Mesenchymal stem cell (in vitro differentiated cells and primary cell): ENCODE measurements at regions not wholly inside any gene's neighbourhood (a gene's known extent, or its start where the extent isn't known, plus 50 kb on each side); places are given as distances from the start of the nearest gene placed in this dataset.
A peak's percentile ranks its signal among the peaks of the same experiment; 100 is the strongest.

Source experiments
- DNase-seq: peaks from one replicate; pipeline ENCODE4 v3.0.0-alpha.2; 2013
- H2AFZ ChIP-seq: one replicate; pipeline ENCODE4 v1.6.1; 2013; ENCODE audit warnings: low read depth, mild to moderate bottlenecking, control low read depth, inconsistent platforms, low read length, moderate library complexity
- H2AK5ac ChIP-seq: 2 replicates; pipeline ENCODE4 v1.6.1; 2013; ENCODE audit warnings: low read length, moderate library complexity, mild to moderate bottlenecking, inconsistent platforms; ENCODE audit not compliant: severe bottlenecking
- H2BK120ac ChIP-seq: one replicate; pipeline ENCODE4 v1.6.1; 2013; ENCODE audit warnings: low read depth, mild to moderate bottlenecking, inconsistent platforms, low read length, moderate library complexity
- H2BK12ac ChIP-seq, 2 experiments: one replicate each; pipeline ENCODE4 v1.6.1; 2013; ENCODE audit warnings: inconsistent platforms in 2 of 2, low read length in 2 of 2, mild to moderate bottlenecking in 2 of 2, moderate library complexity in 2 of 2, control low read depth in 1 of 2
- H2BK15ac ChIP-seq: one replicate; pipeline ENCODE4 v1.6.1; 2013; ENCODE audit warnings: mild to moderate bottlenecking, low read depth, inconsistent platforms; ENCODE audit not compliant: poor library complexity, severe bottlenecking
- H2BK5ac ChIP-seq: 2 replicates; pipeline ENCODE4 v1.6.1; 2013; ENCODE audit warnings: low read depth, mild to moderate bottlenecking, low read length, control low read depth, inconsistent platforms; ENCODE audit not compliant: poor library complexity, severe bottlenecking
- H3K14ac ChIP-seq, 2 experiments: one replicate each; pipeline ENCODE4 v1.6.1; 2013; ENCODE audit warnings: inconsistent platforms in 2 of 2, low read length in 2 of 2, control low read depth in 1 of 2, mild to moderate bottlenecking in 1 of 2, moderate library complexity in 1 of 2
- H3K18ac ChIP-seq, 2 experiments: one replicate each; pipeline ENCODE4 v1.6.1; 2013; ENCODE audit warnings: inconsistent platforms in 2 of 2, low read length in 2 of 2, control low read depth in 1 of 2, low read depth in 1 of 2, mild to moderate bottlenecking in 1 of 2
- H3K23ac ChIP-seq, 2 experiments: one replicate each; pipeline ENCODE4 v1.6.1; 2013; ENCODE audit warnings: inconsistent platforms in 2 of 2, low read length in 2 of 2, mild to moderate bottlenecking in 2 of 2, moderate library complexity in 2 of 2, control low read depth in 1 of 2
- H3K27ac ChIP-seq: 2 replicates; pipeline ENCODE4 v1.5.1; 2013; ENCODE audit warnings: mild to moderate bottlenecking, moderate library complexity, low read length, control low read depth, inconsistent platforms; ENCODE audit not compliant: poor library complexity, severe bottlenecking
- H3K27me3 ChIP-seq, 2 experiments: 2 replicates each; pipeline versions ENCODE4 v1.6.1 to v1.7.0; 2013; ENCODE audit warnings: low read length in 2 of 2, mild to moderate bottlenecking in 2 of 2, moderate library complexity in 2 of 2, control low read depth in 1 of 2, inconsistent platforms in 1 of 2; ENCODE audit not compliant: control insufficient read depth in 1 of 2, insufficient read depth in 1 of 2
- H3K36me3 ChIP-seq, 2 experiments: 2 replicates each; pipeline versions ENCODE4 v1.6.1 to v1.7.0; 2013; ENCODE audit warnings: low read length in 2 of 2, control low read depth in 1 of 2, inconsistent platforms in 1 of 2, low read depth in 1 of 2, mild to moderate bottlenecking in 1 of 2; ENCODE audit not compliant: insufficient read depth in 2 of 2, control insufficient read depth in 1 of 2
- H3K4ac ChIP-seq, 2 experiments: one replicate each; pipeline ENCODE4 v1.6.1; 2013; ENCODE audit warnings: inconsistent platforms in 2 of 2, low read length in 2 of 2, mild to moderate bottlenecking in 2 of 2, moderate library complexity in 2 of 2, control low read depth in 1 of 2, low read depth in 1 of 2
- H3K4me1 ChIP-seq: 2 replicates; pipeline ENCODE4 v1.6.1; 2013; ENCODE audit warnings: low read depth, low read length, control low read depth; ENCODE audit not compliant: control insufficient read depth, insufficient read depth
- H3K4me2 ChIP-seq: 2 replicates; pipeline ENCODE4 v1.6.1; 2013; ENCODE audit warnings: low read length, mild to moderate bottlenecking, inconsistent platforms; ENCODE audit not compliant: poor library complexity, severe bottlenecking
- H3K4me3 ChIP-seq, 2 experiments: 2 replicates each; pipeline versions ENCODE4 v1.5.1 to v1.7.0; 2013; ENCODE audit warnings: low read length in 2 of 2, mild to moderate bottlenecking in 2 of 2, control low read depth in 1 of 2, low read depth in 1 of 2; ENCODE audit not compliant: insufficient read depth in 1 of 2
- H3K79me1 ChIP-seq: replicated peaks from 2 replicates; pipeline ENCODE4 v1.6.1; 2013; ENCODE audit warnings: mild to moderate bottlenecking, control low read depth, low read length, inconsistent platforms; ENCODE audit not compliant: poor library complexity, severe bottlenecking
- H3K9ac ChIP-seq: 2 replicates; pipeline ENCODE4 v1.7.0; 2013; ENCODE audit warnings: mild to moderate bottlenecking, low read length, moderate library complexity
- H3K9me3 ChIP-seq: 2 replicates; pipeline ENCODE4 v1.7.0; 2013; ENCODE audit warnings: mild to moderate bottlenecking, low read length; ENCODE audit not compliant: control insufficient read depth
- H4K8ac ChIP-seq: one replicate; pipeline ENCODE4 v1.6.1; 2013; ENCODE audit warnings: inconsistent platforms, mild to moderate bottlenecking, low read length, moderate library complexity
- H4K91ac ChIP-seq: one replicate; pipeline ENCODE4 v1.6.1; 2013; ENCODE audit warnings: mild to moderate bottlenecking, low read length, inconsistent platforms
- WGBS: methylation state at CpG from one replicate; pipeline ENCODE4 v1.1.7; 2013; ENCODE audit warnings: mixed read lengths; 5-methylcytosine and 5-hydroxymethylcytosine counted together

GRCh38 chr1:238985312-238985711, 401.1 kb upstream of the CHRM3 start:
- WGBS: 100% methylated on average over 1 of the region's 2 CpGs

GRCh38 chr1:238982736-238983135, 403.6 kb upstream of the CHRM3 start:
- Histone ChIP-seq H3K4ac (no peak overlapping the region), H3K4me2 (no peak overlapping the region), H2BK15ac (no peak overlapping the region), H3K27me3 (no peaks in the 10 kb centered on the region), H3K23ac (no peak overlapping the region), H3K36me3 (no peaks in the 10 kb centered on the region), H3K18ac (no peak overlapping the region), H3K9ac (no peak overlapping the region), H3K27ac (no peak overlapping the region), H4K8ac (no peak overlapping the region), H2BK12ac (no peak overlapping the region), H2AFZ (no peak overlapping the region), H2BK120ac (no peak overlapping the region), H4K91ac (no peak overlapping the region), H3K79me1 (no peaks in the 10 kb centered on the region), H2AK5ac (no peak overlapping the region), H2BK5ac (no peak overlapping the region), H3K9me3 (peaks cover 9% of the 10 kb centered on the region), H3K14ac (no peak overlapping the region), H3K4me3 (no peak overlapping the region), H3K4me1 (no peaks in the 10 kb centered on the region)
- peak; percentile 53 for DNase-seq
- WGBS: 25% methylated on average over 5 of the region's 5 CpGs

More at GRCh38 chr1:238985312-238985711, 401.1 kb upstream of the CHRM3 start:
- Histone ChIP-seq H2BK5ac (no peak overlapping the region), H2AK5ac (no peak overlapping the region), H3K4me3 (no peak overlapping the region), H2AFZ (no peak overlapping the region), H3K23ac (no peak overlapping the region), H3K4ac (no peak overlapping the region), H2BK12ac (no peak overlapping the region), H2BK120ac (no peak overlapping the region), H3K4me2 (no peak overlapping the region), H4K8ac (no peak overlapping the region), H3K4me1 (no peaks in the 10 kb centered on the region), H2BK15ac (no peak overlapping the region), H3K36me3 (no peaks in the 10 kb centered on the region), H3K18ac (no peak overlapping the region), H3K9me3 (peaks cover 11% of the 10 kb centered on the region), H3K79me1 (no peaks in the 10 kb centered on the region), H4K91ac (no peak overlapping the region), H3K27me3 (no peaks in the 10 kb centered on the region), H3K9ac (no peak overlapping the region), H3K14ac (no peak overlapping the region), H3K27ac (no peak overlapping the region)
- no peak for DNase-seq

DNA sequence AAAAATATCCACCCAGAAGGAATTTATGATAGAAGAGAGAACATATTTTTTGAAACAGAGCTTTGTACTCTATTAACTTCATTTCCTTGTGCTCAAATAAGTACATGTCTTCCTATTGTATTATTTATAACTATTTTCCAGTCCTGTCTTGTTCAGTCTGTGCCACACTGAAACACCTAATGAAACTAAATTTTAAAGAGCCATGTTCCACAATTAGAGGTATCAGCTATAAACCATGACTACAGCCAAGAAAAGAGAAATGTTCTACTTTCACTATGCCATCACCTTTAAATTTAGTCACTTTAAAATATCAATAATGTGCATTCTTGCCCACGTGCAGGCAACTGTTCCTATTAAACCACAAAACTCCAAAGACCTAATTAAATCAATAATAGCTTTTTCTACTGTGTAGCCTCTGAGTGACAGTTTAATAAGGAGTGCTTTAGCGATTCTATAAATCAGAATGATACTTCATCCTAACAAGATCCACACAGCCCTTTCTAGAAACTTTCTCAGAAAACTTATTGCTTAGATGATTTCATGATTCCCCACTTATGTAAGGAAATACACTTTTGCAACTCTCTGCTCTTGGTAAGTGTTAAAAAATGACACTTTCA, 404.9 kb upstream of the CHRM3 start:
- Histone ChIP-seq H3K36me3 (no peaks in the 10 kb centered on the region), H3K9me3 (peaks cover 6% of the 10 kb centered on the region), H2AK5ac (no peak overlapping the region), H3K4me3 (no peak overlapping the region), H4K8ac (no peak overlapping the region), H2BK5ac (no peak overlapping the region), H3K18ac (no peak overlapping the region), H3K14ac (no peak overlapping the region), H3K27me3 (no peaks in the 10 kb centered on the region), H3K4ac (no peak overlapping the region), H3K27ac (no peak overlapping the region), H2BK15ac (no peak overlapping the region), H2AFZ (no peak overlapping the region), H2BK120ac (no peak overlapping the region), H3K79me1 (no peaks in the 10 kb centered on the region), H3K23ac (no peak overlapping the region), H3K9ac (no peak overlapping the region), H2BK12ac (no peak overlapping the region), H3K4me2 (no peak overlapping the region), H3K4me1 (no peaks in the 10 kb centered on the region), H4K91ac (no peak overlapping the region)
- DNase-seq: no peak
- WGBS: 100% methylated on average over 1 of the region's 2 CpGs

DNA sequence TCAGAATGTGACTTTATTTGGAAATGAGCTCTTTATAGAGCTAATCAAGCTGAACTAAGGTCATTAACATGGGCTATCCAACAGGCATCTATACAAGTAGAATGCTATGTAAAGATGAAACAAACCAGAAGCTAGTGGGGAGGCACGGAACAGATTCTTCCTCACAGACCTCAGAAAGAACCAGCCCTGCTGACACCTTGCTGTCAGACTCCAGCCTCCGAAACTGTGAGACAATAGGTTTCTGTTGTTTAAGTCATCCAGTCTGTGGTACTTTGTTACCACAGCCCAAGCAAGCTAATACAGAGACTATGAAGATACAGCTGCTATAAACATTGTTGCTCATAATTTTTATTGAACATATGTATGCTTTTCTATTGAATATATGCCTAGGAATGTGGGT, 406.3 kb upstream of the CHRM3 start:
- Histone ChIP-seq H2BK12ac (no peak overlapping the region), H3K27me3 (no peaks in the 10 kb centered on the region), H4K91ac (no peak overlapping the region), H3K9ac (no peak overlapping the region), H3K4me3 (no peak overlapping the region), H3K36me3 (no peaks in the 10 kb centered on the region), H2BK120ac (no peak overlapping the region), H3K4ac (no peak overlapping the region), H2AK5ac (no peak overlapping the region), H3K14ac (no peak overlapping the region), H3K4me2 (no peak overlapping the region), H3K23ac (no peak overlapping the region), H3K27ac (no peak overlapping the region), H3K9me3 (peaks cover 9% of the 10 kb centered on the region), H2AFZ (no peak overlapping the region), H3K79me1 (no peaks in the 10 kb centered on the region), H2BK5ac (no peak overlapping the region), H3K18ac (no peak overlapping the region), H3K4me1 (no peaks in the 10 kb centered on the region), H4K8ac (no peak overlapping the region), H2BK15ac (no peak overlapping the region)
- WGBS: no CpG with 5 or more reads among the region's 2 CpGs
- no peak for DNase-seq
